ENCODE measurements at regions not wholly inside any gene's neighbourhood (a gene's known extent, or its start where the extent isn't known, plus 50 kb on each side); places are given as distances from the start of the nearest gene placed in this dataset.

DNA sequence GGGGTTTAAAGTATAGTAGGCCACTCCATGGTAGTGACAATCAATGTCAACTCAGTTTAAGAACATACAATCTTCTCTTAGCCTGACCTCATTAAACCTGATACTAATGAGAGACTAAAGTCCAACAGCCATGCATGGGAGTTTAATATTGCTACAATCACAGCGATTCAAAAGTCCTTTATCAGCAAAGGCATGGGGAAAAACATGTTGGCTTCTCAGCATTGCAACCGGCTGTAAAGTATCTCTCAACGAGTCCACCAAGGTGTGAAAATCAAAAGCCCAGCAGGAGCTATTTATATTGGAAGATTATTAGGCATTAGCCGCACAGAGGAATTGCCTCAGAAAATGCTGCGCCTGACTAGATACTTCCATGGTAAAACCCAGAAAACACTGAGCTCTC lies 256.7 kb upstream of the PGRMC2 start:
- TF ChIP-seq CTCF (conservative IDR thresholded peaks at IDR 0.05) (no peak), EZH2 (IDR thresholded peaks at IDR 0.05; ENCODE audit: low read depth) (no peak)
